Astrocyte of the spinal cord (primary cell): ENCODE measurements at regions not wholly inside any gene's neighbourhood (a gene's known extent, or its start where the extent isn't known, plus 50 kb on each side); places are given as distances from the start of the nearest gene placed in this dataset.

Experiments used
- DNase-seq: peaks from one replicate; pipeline ENCODE4 v3.0.0; 2011; ENCODE audit warnings: low read depth, low spot score
- H3K4me3 ChIP-seq: 2 replicates; pipeline ENCODE4 v1.5.1; 2011; ENCODE audit warnings: low read depth, mild to moderate bottlenecking, low read length, moderate library complexity
- in situ Hi-C: cut with HindIII; loops from 2 replicates; pipeline ENCODE4 v1.10.0; 2017; ENCODE audit warnings: low sequenced_read_pairs
- TF ChIP-seq, protein P1 (sequence below): IDR thresholded peaks from 2 replicates; pipeline ENCODE4 v1.5.1; 2012; ENCODE audit warnings: low read depth, mild to moderate bottlenecking, low read length, inconsistent platforms

DNA sequence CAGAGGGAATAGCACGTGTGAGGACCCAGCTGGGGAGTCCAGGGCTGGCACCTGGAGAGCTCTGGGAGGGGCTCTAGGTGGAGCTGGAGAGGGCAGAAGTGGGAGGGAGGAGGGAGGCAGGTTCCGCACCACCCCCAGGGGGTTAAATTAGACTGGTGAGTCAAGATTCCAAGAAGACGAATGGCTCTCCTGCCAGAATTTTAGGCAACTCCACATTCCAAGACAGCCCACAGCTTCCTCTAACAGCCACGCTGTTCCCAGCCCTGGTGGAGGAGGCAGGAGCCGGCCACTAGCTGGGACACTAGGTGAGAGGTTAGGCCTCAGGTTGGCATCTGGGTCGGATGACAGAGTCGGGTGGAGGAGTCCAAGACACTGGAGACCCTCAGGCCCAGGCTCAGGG is 60.2 kb downstream of the TFAP2C start:
- in situ Hi-C loops: no loop called here
- DNase-seq: peak; percentile 7
- TF ChIP-seq, protein P1, sequence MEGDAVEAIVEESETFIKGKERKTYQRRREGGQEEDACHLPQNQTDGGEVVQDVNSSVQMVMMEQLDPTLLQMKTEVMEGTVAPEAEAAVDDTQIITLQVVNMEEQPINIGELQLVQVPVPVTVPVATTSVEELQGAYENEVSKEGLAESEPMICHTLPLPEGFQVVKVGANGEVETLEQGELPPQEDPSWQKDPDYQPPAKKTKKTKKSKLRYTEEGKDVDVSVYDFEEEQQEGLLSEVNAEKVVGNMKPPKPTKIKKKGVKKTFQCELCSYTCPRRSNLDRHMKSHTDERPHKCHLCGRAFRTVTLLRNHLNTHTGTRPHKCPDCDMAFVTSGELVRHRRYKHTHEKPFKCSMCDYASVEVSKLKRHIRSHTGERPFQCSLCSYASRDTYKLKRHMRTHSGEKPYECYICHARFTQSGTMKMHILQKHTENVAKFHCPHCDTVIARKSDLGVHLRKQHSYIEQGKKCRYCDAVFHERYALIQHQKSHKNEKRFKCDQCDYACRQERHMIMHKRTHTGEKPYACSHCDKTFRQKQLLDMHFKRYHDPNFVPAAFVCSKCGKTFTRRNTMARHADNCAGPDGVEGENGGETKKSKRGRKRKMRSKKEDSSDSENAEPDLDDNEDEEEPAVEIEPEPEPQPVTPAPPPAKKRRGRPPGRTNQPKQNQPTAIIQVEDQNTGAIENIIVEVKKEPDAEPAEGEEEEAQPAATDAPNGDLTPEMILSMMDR: no peak
- no peak overlapping the region for H3K4me3 ChIP-seq

DNA sequence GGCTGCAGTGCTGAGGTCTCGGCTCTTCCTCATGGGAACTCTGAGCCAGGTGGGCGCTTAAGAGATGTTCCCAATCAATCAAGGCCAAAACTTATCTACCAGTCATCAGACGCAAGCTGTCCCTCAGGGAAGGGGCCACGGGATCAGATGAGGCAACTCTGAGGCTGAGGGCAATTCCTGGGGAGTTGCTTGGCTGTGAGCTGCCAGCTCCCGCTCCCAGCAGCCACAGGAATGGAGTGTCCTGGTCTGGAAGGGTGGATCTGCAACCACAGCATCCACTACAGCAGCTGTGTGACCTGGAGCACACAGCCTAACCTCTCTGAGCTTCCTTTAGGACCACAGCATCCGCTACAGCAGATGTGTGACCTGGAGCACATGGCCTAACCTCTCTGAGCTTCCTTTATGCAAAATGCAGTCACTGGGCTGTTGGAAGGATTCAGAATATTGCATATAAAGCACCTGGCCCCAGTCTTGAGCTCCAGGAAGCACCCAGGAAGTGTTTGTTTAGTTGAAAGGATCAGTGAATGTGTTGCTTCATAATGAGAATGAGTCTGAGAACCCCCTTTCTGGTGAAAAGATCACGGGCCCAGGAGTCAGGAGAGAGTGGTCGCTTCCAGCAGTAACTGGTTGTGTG is 60.9 kb downstream of the TFAP2C start:
- in situ Hi-C loops: no loop called here
- DNase-seq: no peak
- TF ChIP-seq, protein P1: no peak
- no peak overlapping the region for H3K4me3 ChIP-seq

GRCh38 chr20:56690531-56691175 is 61.5 kb downstream of the TFAP2C start:
- in situ Hi-C loops: no loop called here
- no peak for DNase-seq
- no peak overlapping the region for H3K4me3 ChIP-seq
- TF ChIP-seq, protein P1: no peak

GRCh38 chr20:56691325-56691998 is 62.4 kb downstream of the TFAP2C start:
- H3K4me3 ChIP-seq: no peak overlapping the region
- no peak for DNase-seq
- TF ChIP-seq, protein P1: no peak
- in situ Hi-C loops: no loop called here

DNA sequence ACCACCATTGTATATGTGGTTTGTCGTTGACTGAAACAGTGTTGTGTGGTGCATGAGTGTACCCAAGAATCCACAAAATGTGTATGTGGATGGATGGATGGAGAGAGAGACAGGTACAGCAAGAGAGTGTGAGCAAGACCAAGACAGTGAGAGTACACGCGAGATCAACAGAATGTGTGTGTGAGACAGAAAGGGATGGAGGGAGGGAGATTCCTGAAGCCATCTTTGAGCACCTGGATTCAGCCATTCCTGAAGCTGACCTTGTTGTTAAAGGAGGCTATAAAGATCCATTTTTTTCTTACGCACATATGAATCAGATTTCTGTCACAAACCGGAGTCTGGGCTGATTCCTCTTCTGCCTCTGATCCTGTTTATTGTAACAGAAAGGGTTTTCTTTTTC is 64.1 kb downstream of the TFAP2C start:
- no peak for DNase-seq
- in situ Hi-C loops: no loop called here
- TF ChIP-seq, protein P1: no peak
- H3K4me3 ChIP-seq: no peak overlapping the region

DNA sequence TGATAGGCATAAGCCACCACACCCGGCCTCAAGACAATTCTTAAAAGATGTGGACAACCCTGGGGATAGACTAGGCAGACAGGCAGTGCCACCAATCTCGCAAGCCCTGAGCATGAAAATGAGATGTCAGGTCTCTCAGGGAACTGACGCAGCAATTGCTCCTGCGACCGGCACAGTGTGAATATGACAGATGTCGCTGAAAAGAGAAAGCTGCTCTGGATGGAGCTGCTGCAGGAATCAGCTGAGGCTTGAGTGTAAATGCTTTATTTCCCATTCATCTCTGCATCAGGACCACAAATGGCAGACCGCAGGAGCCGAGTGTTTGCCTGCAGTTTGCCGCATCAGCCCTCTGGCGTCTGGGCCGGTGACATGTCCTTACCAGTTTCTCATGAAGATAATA is 68.4 kb downstream of the TFAP2C start:
- DNase-seq: no peak
- no peak overlapping the region for H3K4me3 ChIP-seq
- in situ Hi-C loops: no loop called here
- TF ChIP-seq, protein P1: no peak
